KMS-11 (cell line): ENCODE measurements at regions not wholly inside any gene's neighbourhood (a gene's known extent, or its start where the extent isn't known, plus 50 kb on each side); places are given as distances from the start of the nearest gene placed in this dataset.

Source experiments
- H2AFZ ChIP-seq: fragments of 200-600 bp; sonication (generic); 2 replicates; pipeline ENCODE4 v1.6.1; 2016; ENCODE audit warnings: antibody characterized with exemption, mixed run types, low read depth
- H3K27ac ChIP-seq: fragments of 200-600 bp; sonication (generic); 2 replicates; pipeline ENCODE4 v1.6.1; 2016; ENCODE audit warnings: mild to moderate bottlenecking, mixed run types
- H3K27me3 ChIP-seq: fragments of 200-600 bp; sonication (generic); 2 replicates; pipeline ENCODE4 v1.6.1; 2017; ENCODE audit warnings: mild to moderate bottlenecking, low read depth, mixed run types, moderate library complexity; ENCODE audit not compliant: insufficient read depth
- H3K36me3 ChIP-seq: fragments of 200-600 bp; sonication (generic); 2 replicates; pipeline ENCODE4 v1.6.1; 2017; ENCODE audit warnings: mild to moderate bottlenecking, mixed run types; ENCODE audit not compliant: insufficient read depth
- H3K4me1 ChIP-seq: fragments of 200-600 bp; sonication (generic); 2 replicates; pipeline ENCODE4 v1.6.1; 2016; ENCODE audit warnings: mild to moderate bottlenecking, low read depth, mixed run types; ENCODE audit not compliant: poor library complexity, severe bottlenecking
- H3K4me2 ChIP-seq: fragments of 200-600 bp; sonication (generic); 2 replicates; pipeline ENCODE4 v1.7.0; 2016; ENCODE audit warnings: mild to moderate bottlenecking, mixed run types
- H3K4me3 ChIP-seq: fragments of 200-600 bp; sonication (generic); IDR thresholded peaks from 2 replicates; pipeline ENCODE4 v1.6.1; 2017; ENCODE audit warnings: low read depth, low read length, mixed read lengths; ENCODE audit not compliant: insufficient read depth
- H3K79me2 ChIP-seq: fragments of 200-600 bp; sonication (generic); 2 replicates; pipeline ENCODE4 v1.6.1; 2016; ENCODE audit warnings: low read depth, mixed run types; ENCODE audit not compliant: insufficient read depth
- H3K9ac ChIP-seq: fragments of 200-600 bp; sonication (generic); 2 replicates; pipeline ENCODE4 v1.6.1; 2016; ENCODE audit warnings: mild to moderate bottlenecking, mixed run types
- H4K20me1 ChIP-seq: fragments of 200-600 bp; sonication (generic); 2 replicates; pipeline ENCODE4 v1.6.1; 2016; ENCODE audit warnings: mild to moderate bottlenecking, mixed run types; ENCODE audit not compliant: insufficient read depth
- TF ChIP-seq, protein P1 (sequence below): fragments of 200-600 bp; sonication (generic); conservative IDR thresholded peaks from 2 replicates; pipeline ENCODE4 v1.6.1; 2017; ENCODE audit warnings: low read depth, mild to moderate bottlenecking, antibody characterized with exemption, low read length, moderate library complexity, mixed read lengths

DNA sequence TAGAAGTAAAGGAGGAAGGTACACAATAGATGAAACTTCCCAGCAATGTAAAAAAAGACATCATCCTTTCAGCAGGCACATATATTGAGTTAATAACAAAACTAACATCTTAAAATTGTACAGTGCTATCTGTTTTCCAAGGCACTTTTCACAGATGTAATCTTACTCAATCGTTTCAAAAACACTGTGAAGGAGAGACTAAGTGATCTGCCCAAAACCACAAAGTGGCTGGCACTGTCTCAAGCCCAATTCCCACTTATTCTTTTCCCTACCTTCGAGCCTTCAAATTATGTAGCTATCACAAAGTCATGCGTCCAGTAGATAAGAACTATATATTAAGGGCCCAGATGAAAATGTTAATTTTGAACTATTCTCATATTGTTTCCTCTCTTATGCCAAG is 193.6 kb upstream of the RASSF8 start:
- H3K79me2 ChIP-seq, result no peaks in the 10 kb centered on the region
- no peak overlapping the region for H3K9ac ChIP-seq
- no peak overlapping the region for H3K27ac ChIP-seq
- TF ChIP-seq, protein P1, sequence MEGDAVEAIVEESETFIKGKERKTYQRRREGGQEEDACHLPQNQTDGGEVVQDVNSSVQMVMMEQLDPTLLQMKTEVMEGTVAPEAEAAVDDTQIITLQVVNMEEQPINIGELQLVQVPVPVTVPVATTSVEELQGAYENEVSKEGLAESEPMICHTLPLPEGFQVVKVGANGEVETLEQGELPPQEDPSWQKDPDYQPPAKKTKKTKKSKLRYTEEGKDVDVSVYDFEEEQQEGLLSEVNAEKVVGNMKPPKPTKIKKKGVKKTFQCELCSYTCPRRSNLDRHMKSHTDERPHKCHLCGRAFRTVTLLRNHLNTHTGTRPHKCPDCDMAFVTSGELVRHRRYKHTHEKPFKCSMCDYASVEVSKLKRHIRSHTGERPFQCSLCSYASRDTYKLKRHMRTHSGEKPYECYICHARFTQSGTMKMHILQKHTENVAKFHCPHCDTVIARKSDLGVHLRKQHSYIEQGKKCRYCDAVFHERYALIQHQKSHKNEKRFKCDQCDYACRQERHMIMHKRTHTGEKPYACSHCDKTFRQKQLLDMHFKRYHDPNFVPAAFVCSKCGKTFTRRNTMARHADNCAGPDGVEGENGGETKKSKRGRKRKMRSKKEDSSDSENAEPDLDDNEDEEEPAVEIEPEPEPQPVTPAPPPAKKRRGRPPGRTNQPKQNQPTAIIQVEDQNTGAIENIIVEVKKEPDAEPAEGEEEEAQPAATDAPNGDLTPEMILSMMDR, result no peak
- H3K4me3 ChIP-seq, result no peak overlapping the region
- no peaks in the 10 kb centered on the region for H3K27me3 ChIP-seq
- H3K36me3 ChIP-seq, result no peaks in the 10 kb centered on the region
- no peaks in the 10 kb centered on the region for H4K20me1 ChIP-seq
- no peaks in the 10 kb centered on the region for H3K4me1 ChIP-seq
- no peak overlapping the region for H2AFZ ChIP-seq
- H3K4me2 ChIP-seq, result no peak overlapping the region

DNA sequence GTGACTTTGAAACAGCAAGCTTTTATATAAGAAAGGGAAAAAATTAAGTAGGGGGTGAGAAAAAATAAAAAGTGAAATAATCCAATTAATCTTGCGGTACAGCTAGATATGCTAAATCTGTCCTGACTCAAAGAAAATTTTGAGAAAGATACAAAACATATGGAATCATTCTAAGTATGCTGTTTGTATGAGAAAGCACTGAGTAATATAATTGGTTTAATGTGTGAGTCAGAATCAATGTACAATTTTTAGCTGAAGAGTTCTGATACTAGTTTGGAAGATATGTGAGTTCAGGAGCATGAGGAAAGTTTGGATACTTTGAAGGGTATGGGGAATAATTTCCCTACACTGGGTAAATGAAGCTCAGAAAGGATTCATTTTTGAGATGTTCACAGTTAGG is 190.9 kb upstream of the RASSF8 start:
- H3K4me2 ChIP-seq, result no peak overlapping the region
- no peak overlapping the region for H3K4me3 ChIP-seq

DNA sequence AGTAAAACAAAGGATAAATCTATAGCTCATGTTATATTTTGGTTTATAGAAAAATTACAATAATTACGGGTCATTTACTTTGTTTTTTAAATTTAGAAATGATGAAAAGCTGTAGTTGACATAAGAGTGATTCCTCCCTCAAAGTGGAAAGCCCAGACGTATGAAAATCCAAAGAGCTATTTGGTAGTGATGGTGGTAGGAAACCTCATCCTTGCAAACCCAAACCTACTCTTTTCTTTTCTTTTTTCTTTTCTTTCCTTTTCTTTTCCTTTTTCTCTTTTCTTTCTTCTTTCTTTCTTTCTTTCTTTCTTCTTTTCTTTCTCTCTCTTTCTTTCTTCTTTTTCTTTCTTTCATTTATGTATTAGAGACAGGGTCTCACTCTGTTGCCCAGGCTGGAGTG is 190.3 kb upstream of the RASSF8 start:
- Histone ChIP-seq H3K79me2 (no peaks in the 10 kb centered on the region), H3K4me1 (no peaks in the 10 kb centered on the region), H3K27me3 (no peaks in the 10 kb centered on the region), H3K27ac (no peak overlapping the region), H2AFZ (no peak overlapping the region), H3K36me3 (no peaks in the 10 kb centered on the region), H3K4me3 (no peak overlapping the region), H3K4me2 (no peak overlapping the region), H4K20me1 (no peaks in the 10 kb centered on the region), H3K9ac (no peak overlapping the region)
- TF ChIP-seq, protein P1, result no peak

More for the DNA sequence above, 190.9 kb upstream of the RASSF8 start:
- Histone ChIP-seq H3K9ac (no peak overlapping the region), H3K79me2 (no peaks in the 10 kb centered on the region), H3K36me3 (no peaks in the 10 kb centered on the region), H3K4me1 (no peaks in the 10 kb centered on the region), H3K27ac (no peak overlapping the region), H2AFZ (no peak overlapping the region), H3K27me3 (no peaks in the 10 kb centered on the region), H4K20me1 (no peaks in the 10 kb centered on the region)
- TF ChIP-seq, protein P1, result no peak

DNA sequence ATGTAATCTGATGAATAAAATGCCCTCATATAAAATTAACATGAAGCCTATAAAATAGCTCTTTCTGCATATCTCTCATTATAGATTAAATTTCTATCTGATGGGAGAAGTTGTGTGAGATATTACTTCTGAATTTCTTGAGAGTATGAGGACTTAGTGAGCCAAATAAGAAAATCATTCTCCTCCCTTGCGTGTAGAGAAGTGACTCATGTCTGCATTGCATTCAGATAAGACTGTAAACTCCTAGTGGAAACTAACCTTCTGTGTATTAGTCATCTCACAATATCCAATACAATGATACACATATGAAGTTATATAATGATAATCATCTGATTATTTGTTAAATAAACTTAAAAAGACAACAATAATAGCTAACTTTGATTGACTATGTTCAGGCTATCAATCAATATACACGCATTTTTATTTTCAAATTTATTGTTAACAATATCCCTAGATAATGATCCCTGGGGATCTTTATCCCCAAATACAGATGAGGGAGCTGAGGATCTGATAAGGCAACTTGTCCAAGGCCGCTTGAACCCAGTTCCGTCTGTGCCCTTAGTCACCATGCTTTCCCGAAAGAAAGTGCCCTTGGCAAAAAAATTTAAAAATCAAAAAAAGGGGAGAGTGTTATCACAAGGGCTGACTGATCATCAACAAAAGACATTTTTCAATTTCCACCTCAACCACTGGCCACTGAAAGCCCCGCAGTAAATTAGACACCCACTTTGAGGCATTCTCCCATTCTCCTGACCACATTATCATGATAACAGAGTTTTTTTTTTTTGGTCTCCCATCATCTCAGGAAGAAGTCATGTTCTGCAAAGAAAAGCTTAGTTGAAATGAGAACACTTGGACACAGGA is 189.2 kb upstream of the RASSF8 start:
- TF ChIP-seq, protein P1, result no peak
- H3K27me3 ChIP-seq, result no peaks in the 10 kb centered on the region
- no peak overlapping the region for H3K4me2 ChIP-seq
- no peaks in the 10 kb centered on the region for H3K79me2 ChIP-seq
- H3K4me1 ChIP-seq, result no peaks in the 10 kb centered on the region
- H3K9ac ChIP-seq, result no peak overlapping the region
- no peak overlapping the region for H3K27ac ChIP-seq
- H3K36me3 ChIP-seq, result no peaks in the 10 kb centered on the region
- H3K4me3 ChIP-seq, result no peak overlapping the region
- H4K20me1 ChIP-seq, result no peaks in the 10 kb centered on the region
- H2AFZ ChIP-seq, result no peak overlapping the region
